PC-3 (cell line): ENCODE measurements at regions not wholly inside any gene's neighbourhood (a gene's known extent, or its start where the extent isn't known, plus 50 kb on each side); places are given as distances from the start of the nearest gene placed in this dataset.

Experiments used
- ATAC-seq: fragments of 200-7000 bp; cut with Tn5 transposase; 2 replicates; pipeline ENCODE4 v1.9.1; 2020; ENCODE audit warnings: mild to moderate bottlenecking, moderate library complexity
- BruUV-seq: library from RNA; stranded (reverse); fragments of 400-500 nt; replicated peaks from 2 replicates; lab custom pipeline; 2021; lab: Mats Ljungman, UMichigan
- CTCF ChIA-PET: fragments of 300-600 bp; sonication (Branson Sonifier 250); formaldehyde crosslinking; loops from one replicate; lab custom pipeline; 2022; ENCODE audit warnings: antibody characterized with exemption; lab: Charles Lee
- POLR2A ChIA-PET: fragments of 300-600 bp; sonication (Branson Sonifier 250); formaldehyde crosslinking; loops from one replicate; lab custom pipeline; 2022; ENCODE audit warnings: antibody characterized with exemption; ENCODE audit not compliant: unreplicated experiment; lab: Charles Lee
- DNase-seq: peaks from one replicate; pipeline ENCODE4 v3.0.0-alpha.2; 2015
- H2AFZ ChIP-seq: fragments of 300-600 bp; sonication (generic); 2 replicates; pipeline ENCODE4 v1.6.0; 2016; ENCODE audit warnings: antibody characterized with exemption, low read length
- H3F3A ChIP-seq: fragments of 300-600 bp; sonication (generic); one replicate; pipeline ENCODE4 v1.6.0; 2017; ENCODE audit warnings: antibody characterized with exemption, low read length, control low read depth, mild to moderate bottlenecking; ENCODE audit not compliant: unreplicated experiment
- H3K27ac ChIP-seq: fragments of 300-600 bp; sonication (generic); 2 replicates; pipeline ENCODE4 v1.5.1; 2016; ENCODE audit warnings: mild to moderate bottlenecking, low read length
- H3K27me3 ChIP-seq: fragments of 300-600 bp; sonication (generic); 2 replicates; pipeline ENCODE4 v1.6.1; 2016; ENCODE audit warnings: low read length, mixed read lengths
- H3K36me3 ChIP-seq: fragments of 300-600 bp; sonication (generic); 2 replicates; pipeline ENCODE4 v1.6.1; 2016; ENCODE audit warnings: low read depth, mixed run types, low read length, mixed read lengths
- H3K4me1 ChIP-seq: fragments of 300-600 bp; sonication (generic); 2 replicates; pipeline ENCODE4 v1.5.1; 2016; ENCODE audit warnings: low read length; ENCODE audit not compliant: insufficient read depth
- H3K4me2 ChIP-seq: fragments of 300-600 bp; sonication (generic); 2 replicates; pipeline ENCODE4 v1.6.0; 2016; ENCODE audit warnings: low read length
- H3K4me3 ChIP-seq: fragments of 300-600 bp; sonication (generic); 2 replicates; pipeline ENCODE4 v1.5.1; 2016; ENCODE audit warnings: mild to moderate bottlenecking, low read length, mixed read lengths
- H3K79me2 ChIP-seq: fragments of 300-600 bp; sonication (generic); 2 replicates; pipeline ENCODE4 v1.6.1; 2017; ENCODE audit warnings: low read length, mixed read lengths
- H3K9ac ChIP-seq: fragments of 300-600 bp; sonication (generic); 2 replicates; pipeline ENCODE4 v1.6.0; 2016; ENCODE audit warnings: mild to moderate bottlenecking, low read length
- H3K9me2 ChIP-seq: fragments of 300-600 bp; sonication (generic); replicated peaks from 2 replicates; pipeline ENCODE4 v1.6.1; 2016; ENCODE audit warnings: mixed run types, low read length, mixed read lengths
- H3K9me3 ChIP-seq: fragments of 300-600 bp; sonication (generic); 2 replicates; pipeline ENCODE4 v1.6.1; 2016; ENCODE audit warnings: low read length, mixed read lengths
- H4K20me1 ChIP-seq: fragments of 300-600 bp; sonication (generic); 2 replicates; pipeline ENCODE4 v1.6.1; 2016; ENCODE audit warnings: low read length, mixed read lengths
- EZH2 ChIP-seq: fragments of 300-600 bp; sonication (generic); IDR thresholded peaks from one replicate; pipeline ENCODE4 v1.6.1; 2017; ENCODE audit warnings: antibody characterized with exemption, mild to moderate bottlenecking, low read length; ENCODE audit not compliant: unreplicated experiment
- EZH2phosphoT487 ChIP-seq: fragments of 300-600 bp; sonication (generic); IDR thresholded peaks from 2 replicates; pipeline ENCODE4 v1.6.1; 2018; ENCODE audit warnings: mild to moderate bottlenecking, antibody characterized with exemption, low read length, borderline replicate concordance
- intact Hi-C: fragments of 100-400 bp; cut with micrococcal nuclease; formaldehyde crosslinking; loops from 2 replicates; pipeline ENCODE4 v1.9.0; 2023
- TF ChIP-seq, protein P1 (sequence below): fragments of 300-600 bp; sonication (generic); conservative IDR thresholded peaks from 2 replicates; pipeline ENCODE4 v1.5.1; 2017; ENCODE audit warnings: antibody characterized with exemption, low read depth, mild to moderate bottlenecking, low read length

DNA sequence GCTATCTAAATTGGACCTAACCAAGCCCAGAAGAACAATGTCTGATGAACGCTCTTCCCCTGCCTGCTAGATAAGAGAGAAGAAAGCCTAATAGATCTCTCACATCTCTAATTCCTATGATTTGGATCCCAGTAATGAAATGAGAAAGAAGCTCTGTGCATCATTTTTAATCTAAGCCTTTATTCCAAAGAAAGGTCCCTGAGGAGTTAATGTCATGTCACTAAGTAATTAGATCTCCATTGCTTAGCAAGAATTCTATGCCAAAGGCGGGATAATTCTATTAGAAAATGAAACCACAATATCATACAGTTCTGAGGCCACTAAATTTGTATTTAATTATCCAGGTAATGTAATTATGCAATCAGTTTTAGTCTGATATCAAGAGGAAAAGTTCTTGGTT is 74.2 kb upstream of the TMEM260 start:
- H3K4me1 ChIP-seq, result no peaks in the 10 kb centered on the region
- no peak overlapping the region for H2AFZ ChIP-seq
- H3K4me2 ChIP-seq, result no peak overlapping the region
- no peaks in the 10 kb centered on the region for H3K9me2 ChIP-seq
- BruUV-seq, result no TSS peak
- no peak overlapping the region for H3K4me3 ChIP-seq
- ATAC-seq, result no peak
- H3K27ac ChIP-seq, result no peak overlapping the region
- H3F3A ChIP-seq, result no peaks in the 10 kb centered on the region
- ChIA-PET POLR2A (no interaction called here), CTCF (no interaction called here)
- peaks cover 88% of the 10 kb centered on the region for H3K27me3 ChIP-seq
- no peaks in the 10 kb centered on the region for H3K9me3 ChIP-seq
- TF ChIP-seq EZH2 (no peak), EZH2phosphoT487 (no peak)
- TF ChIP-seq, protein P1, sequence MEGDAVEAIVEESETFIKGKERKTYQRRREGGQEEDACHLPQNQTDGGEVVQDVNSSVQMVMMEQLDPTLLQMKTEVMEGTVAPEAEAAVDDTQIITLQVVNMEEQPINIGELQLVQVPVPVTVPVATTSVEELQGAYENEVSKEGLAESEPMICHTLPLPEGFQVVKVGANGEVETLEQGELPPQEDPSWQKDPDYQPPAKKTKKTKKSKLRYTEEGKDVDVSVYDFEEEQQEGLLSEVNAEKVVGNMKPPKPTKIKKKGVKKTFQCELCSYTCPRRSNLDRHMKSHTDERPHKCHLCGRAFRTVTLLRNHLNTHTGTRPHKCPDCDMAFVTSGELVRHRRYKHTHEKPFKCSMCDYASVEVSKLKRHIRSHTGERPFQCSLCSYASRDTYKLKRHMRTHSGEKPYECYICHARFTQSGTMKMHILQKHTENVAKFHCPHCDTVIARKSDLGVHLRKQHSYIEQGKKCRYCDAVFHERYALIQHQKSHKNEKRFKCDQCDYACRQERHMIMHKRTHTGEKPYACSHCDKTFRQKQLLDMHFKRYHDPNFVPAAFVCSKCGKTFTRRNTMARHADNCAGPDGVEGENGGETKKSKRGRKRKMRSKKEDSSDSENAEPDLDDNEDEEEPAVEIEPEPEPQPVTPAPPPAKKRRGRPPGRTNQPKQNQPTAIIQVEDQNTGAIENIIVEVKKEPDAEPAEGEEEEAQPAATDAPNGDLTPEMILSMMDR, result no peak
- no peaks in the 10 kb centered on the region for H3K36me3 ChIP-seq
- DNase-seq, result no peak
- no peak overlapping the region for H3K9ac ChIP-seq
- intact Hi-C loops, result no loop called here
- no peaks in the 10 kb centered on the region for H3K79me2 ChIP-seq
- H4K20me1 ChIP-seq, result no peaks in the 10 kb centered on the region

DNA sequence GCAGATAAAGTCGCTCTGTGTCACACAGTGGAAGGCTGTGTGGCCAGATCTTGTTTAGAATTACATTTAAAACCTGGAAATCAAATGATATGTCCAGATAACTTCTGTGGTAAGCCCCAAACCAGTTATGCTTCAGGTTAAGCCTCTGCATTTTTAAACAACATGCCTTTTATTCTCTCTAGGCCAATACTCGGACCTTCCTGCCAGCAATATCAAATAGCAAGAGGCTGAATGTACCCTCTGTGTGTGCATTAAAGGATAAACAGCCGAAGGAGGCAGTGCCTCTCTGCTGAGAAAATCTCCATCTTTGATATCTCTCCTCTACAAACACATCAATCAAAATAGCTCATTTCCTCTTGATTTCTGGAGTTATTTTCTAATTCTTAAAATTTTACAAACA is 67.1 kb upstream of the TMEM260 start:
- Histone ChIP-seq H3K4me3 (no peak overlapping the region), H3K9ac (no peak overlapping the region), H4K20me1 (no peaks in the 10 kb centered on the region), H3F3A (no peaks in the 10 kb centered on the region), H3K79me2 (no peaks in the 10 kb centered on the region), H3K9me3 (no peaks in the 10 kb centered on the region), H3K27me3 (peaks cover 97% of the 10 kb centered on the region), H3K27ac (no peak overlapping the region), H2AFZ (no peak overlapping the region), H3K4me1 (no peaks in the 10 kb centered on the region), H3K9me2 (no peaks in the 10 kb centered on the region), H3K4me2 (no peak overlapping the region), H3K36me3 (no peaks in the 10 kb centered on the region)
- ChIA-PET CTCF (no interaction called here), POLR2A (no interaction called here)
- TF ChIP-seq EZH2phosphoT487 (no peak), EZH2 (no peak)
- TF ChIP-seq, protein P1, result no peak
- intact Hi-C loops, result no loop called here
- no peak for DNase-seq
- no peak for ATAC-seq
- no TSS peak for BruUV-seq

DNA sequence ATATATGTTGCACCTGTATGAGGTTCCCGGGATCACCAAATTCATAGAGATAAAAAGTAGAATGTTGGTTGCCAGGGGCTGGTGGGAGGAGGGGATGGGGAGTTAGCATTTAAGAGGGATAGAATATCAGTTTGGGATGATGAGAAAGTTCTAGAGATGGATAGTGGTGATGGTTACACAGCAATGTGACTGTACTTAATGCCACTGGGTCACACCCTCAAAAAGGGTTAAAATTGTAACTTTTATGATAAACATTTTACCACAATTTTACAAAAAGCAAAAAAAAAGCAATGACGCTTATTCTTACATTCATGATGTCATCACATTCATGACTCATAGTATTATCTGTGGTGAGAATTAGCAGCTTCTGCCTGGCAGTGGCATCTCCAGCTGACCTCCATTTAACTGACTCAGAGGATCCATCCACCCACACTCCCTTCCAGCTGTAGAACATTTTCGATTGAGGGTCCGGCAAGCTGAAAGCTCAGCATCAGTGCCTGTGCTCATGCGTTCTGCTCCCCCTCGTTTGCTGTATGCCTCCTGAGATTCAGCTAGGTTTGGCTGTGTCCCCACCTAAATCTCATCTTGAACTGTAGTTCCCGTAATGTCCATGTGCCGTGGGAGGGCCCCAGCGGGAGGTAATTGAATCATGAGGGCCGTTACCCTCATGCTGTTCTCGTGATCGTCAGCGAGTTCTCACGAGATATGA is 64.8 kb upstream of the TMEM260 start:
- TF ChIP-seq EZH2, result no peak
- TF ChIP-seq EZH2phosphoT487, result no peak
- TF ChIP-seq, protein P1, result no peak
- no peak overlapping the region for H3K4me3 ChIP-seq
- no peaks in the 10 kb centered on the region for H3K4me1 ChIP-seq
- no peaks in the 10 kb centered on the region for H3K36me3 ChIP-seq
- no peaks in the 10 kb centered on the region for H4K20me1 ChIP-seq
- no peak overlapping the region for H2AFZ ChIP-seq
- POLR2A ChIA-PET, result no interaction called here
- H3K4me2 ChIP-seq, result no peak overlapping the region
- CTCF ChIA-PET, result no interaction called here
- BruUV-seq, result no TSS peak
- intact Hi-C loops, result no loop called here
- H3K9me3 ChIP-seq, result no peaks in the 10 kb centered on the region
- no peak overlapping the region for H3K9ac ChIP-seq
- H3F3A ChIP-seq, result no peaks in the 10 kb centered on the region
- ATAC-seq (no peak), DNase-seq (no peak)
- H3K27ac ChIP-seq, result no peak overlapping the region
- H3K27me3 ChIP-seq, result peaks cover 98% of the 10 kb centered on the region
- H3K79me2 ChIP-seq, result no peaks in the 10 kb centered on the region
- H3K9me2 ChIP-seq, result no peaks in the 10 kb centered on the region
